Esophagus squamous epithelium (tissue), 4 donors: ENCODE measurements at regions not wholly inside any gene's neighbourhood (a gene's known extent, or its start where the extent isn't known, plus 50 kb on each side); places are given as distances from the start of the nearest gene placed in this dataset.

Experiments
- POLR2A ChIP-seq, 4 donors: fragments of 450-650 bp; IDR thresholded peaks; one replicate each; pipeline ENCODE4 v1.6.1; 2017; ENCODE audit warnings: antibody characterized with exemption in 4 of 4, mild to moderate bottlenecking in 4 of 4, moderate library complexity in 3 of 4
- TF ChIP-seq, protein P1 (sequence below), 6 experiments: fragments of 450-650 bp in 4 of 6; fragments of 200-600 bp in 2 of 6; sonication (generic) in 2 of 6; IDR thresholded peaks; one replicate each; pipeline ENCODE4 v1.5.1; 2016 to 2019; ENCODE audit warnings: antibody characterized with exemption in 6 of 6, mild to moderate bottlenecking in 4 of 6, moderate library complexity in 4 of 6

DNA sequence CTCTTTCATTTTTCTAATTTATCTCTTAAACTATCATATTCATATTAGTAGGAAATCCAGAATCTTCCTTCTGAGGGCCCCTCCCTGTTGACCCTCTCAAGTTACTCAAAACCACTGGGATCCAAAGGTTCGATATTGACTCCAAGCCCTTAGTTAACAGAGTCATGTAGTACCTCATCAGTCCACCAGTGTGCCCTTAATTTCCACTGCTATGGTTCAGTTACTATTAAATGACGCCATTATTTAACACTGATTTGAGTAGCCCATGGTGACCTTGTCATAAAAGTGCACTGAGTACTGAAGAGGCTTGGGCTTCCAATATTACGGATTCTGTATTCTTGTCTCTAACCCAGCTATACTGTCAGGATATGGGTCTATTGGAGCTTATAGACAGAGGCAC, 91.9 kb upstream of the MS4A8 start:
- TF ChIP-seq, protein P1, sequence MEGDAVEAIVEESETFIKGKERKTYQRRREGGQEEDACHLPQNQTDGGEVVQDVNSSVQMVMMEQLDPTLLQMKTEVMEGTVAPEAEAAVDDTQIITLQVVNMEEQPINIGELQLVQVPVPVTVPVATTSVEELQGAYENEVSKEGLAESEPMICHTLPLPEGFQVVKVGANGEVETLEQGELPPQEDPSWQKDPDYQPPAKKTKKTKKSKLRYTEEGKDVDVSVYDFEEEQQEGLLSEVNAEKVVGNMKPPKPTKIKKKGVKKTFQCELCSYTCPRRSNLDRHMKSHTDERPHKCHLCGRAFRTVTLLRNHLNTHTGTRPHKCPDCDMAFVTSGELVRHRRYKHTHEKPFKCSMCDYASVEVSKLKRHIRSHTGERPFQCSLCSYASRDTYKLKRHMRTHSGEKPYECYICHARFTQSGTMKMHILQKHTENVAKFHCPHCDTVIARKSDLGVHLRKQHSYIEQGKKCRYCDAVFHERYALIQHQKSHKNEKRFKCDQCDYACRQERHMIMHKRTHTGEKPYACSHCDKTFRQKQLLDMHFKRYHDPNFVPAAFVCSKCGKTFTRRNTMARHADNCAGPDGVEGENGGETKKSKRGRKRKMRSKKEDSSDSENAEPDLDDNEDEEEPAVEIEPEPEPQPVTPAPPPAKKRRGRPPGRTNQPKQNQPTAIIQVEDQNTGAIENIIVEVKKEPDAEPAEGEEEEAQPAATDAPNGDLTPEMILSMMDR (IDR thresholded peaks at IDR 0.05): no peak
- TF ChIP-seq POLR2A (IDR thresholded peaks at IDR 0.05): no peak
